A673 (cell line): ENCODE measurements at regions not wholly inside any gene's neighbourhood (a gene's known extent, or its start where the extent isn't known, plus 50 kb on each side); places are given as distances from the start of the nearest gene placed in this dataset.

Experiments
- CTCF ChIP-seq: fragments of 300-800, 200-600 bp; sonication (generic); conservative IDR thresholded peaks from 2 replicates; pipeline ENCODE4 v1.5.1; 2017; ENCODE audit warnings: low read depth, mild to moderate bottlenecking, antibody characterized with exemption, low read length, moderate library complexity, mixed read lengths
- EZH2 ChIP-seq: fragments of 200-600 bp; sonication (generic); IDR thresholded peaks from 2 replicates; pipeline ENCODE4 v1.6.1; 2017; ENCODE audit warnings: borderline replicate concordance, low read depth, mild to moderate bottlenecking, mixed read lengths, antibody characterized with exemption, low read length; ENCODE audit not compliant: poor library complexity, severe bottlenecking

DNA sequence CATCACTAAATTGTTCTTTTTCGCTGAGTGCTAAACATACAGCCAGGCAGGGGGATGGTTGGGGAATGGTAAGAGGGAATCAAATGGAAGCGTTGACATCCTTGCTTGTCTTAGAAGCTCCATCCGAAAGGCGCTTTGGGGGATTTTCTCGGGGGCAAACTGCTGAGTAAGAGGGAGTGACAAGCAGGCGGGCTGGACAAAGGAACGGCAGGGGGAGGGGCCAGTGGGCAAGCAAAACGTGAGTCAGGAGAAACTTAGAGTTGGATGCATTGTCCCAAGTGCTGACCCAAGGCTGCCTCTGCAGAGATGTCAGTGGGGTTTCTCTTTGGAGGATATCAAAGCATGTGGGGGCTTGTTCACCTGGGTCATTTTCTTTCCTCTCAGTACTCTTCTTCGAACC is 480.5 kb downstream of the VRK1 start:
- no peak for TF ChIP-seq CTCF
- no peak for TF ChIP-seq EZH2
